ENCODE measurements at regions not wholly inside any gene's neighbourhood (a gene's known extent, or its start where the extent isn't known, plus 50 kb on each side); places are given as distances from the start of the nearest gene placed in this dataset.

GRCh38 chr11:50379484-50379883 is 346.8 kb downstream of the OR4C45 start:
- no peak for TF ChIP-seq ZNF274 (IDR thresholded peaks at IDR 0.05; ENCODE audit: low read depth, low read length)
- H3K4me3 ChIP-seq (ENCODE audit: low read length) = no peak overlapping the region

DNA sequence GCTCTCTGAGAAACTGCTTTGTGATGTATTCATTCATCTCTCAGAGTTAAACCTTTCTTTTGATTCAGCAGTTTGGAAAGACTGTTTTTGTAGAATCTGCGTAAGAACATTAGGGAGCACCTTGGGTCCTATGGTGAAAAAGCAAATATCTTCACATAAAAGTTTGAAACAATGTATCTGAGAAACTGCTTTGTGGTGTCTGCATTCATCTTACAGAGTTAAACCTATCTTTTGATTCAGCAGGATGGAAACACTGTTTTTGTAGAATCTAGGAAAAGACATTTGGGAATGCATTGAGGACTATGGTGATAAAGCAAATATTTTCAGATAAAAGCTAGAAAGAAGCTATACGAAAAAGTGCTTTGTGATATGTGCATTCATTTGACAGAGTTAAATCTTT is 361.3 kb downstream of the OR4C45 start:
- no peak for TF ChIP-seq ZNF274 (IDR thresholded peaks at IDR 0.05; ENCODE audit: low read depth, low read length)
- H3K4me3 ChIP-seq (ENCODE audit: low read length) = no peak overlapping the region

DNA sequence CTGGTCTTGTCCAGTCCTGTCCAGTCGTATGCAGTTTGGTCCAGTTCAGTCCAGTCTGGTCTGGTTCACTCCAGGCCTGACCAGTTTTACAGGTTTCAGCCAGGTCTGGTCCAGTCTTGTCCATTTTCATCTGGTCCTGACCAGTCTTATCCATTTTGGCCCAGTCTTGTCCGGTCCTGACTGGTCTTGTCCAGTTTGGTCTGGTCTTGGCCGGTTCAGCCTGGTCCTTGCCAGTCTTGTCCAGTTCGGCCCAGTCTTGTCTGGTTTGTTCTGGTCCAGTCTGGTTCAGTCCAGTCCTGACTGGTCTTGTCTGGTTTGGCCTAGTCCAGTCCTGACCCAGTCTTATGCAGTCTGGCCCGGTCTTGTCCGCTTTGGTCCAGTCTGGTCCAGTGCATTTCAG is 380.2 kb downstream of the OR4C45 start:
- no peak overlapping the region for H3K4me3 ChIP-seq (ENCODE audit: low read length)
- no peak for TF ChIP-seq ZNF274 (IDR thresholded peaks at IDR 0.05; ENCODE audit: low read depth, low read length)

DNA sequence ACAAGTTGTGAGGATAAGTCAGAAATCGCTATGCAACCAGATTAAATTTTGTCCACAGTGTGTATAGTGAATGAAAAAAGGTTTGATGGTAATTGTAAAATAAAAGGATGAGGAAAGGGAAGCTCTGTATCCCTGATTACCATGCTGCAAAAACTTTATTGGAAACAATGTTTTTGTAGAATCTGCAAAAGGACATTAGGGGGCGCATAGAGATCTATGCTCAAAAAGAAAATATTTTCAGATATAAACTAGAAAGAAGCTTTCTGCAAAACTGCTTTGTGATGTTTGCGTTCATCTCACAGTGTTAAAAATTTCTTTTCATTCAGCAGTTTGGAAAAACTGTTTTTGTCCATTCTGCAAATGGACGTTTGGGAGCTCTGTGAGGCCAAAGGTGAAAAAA is 390.5 kb downstream of the OR4C45 start:
- no peak for TF ChIP-seq ZNF274 (IDR thresholded peaks at IDR 0.05; ENCODE audit: low read depth, low read length)

More for the DNA sequence above, 390.5 kb downstream of the OR4C45 start:
- no peak overlapping the region for H3K4me3 ChIP-seq (ENCODE audit: low read length)

Measured in GM08714 (cell line).